WERI-Rb-1 (cell line): ENCODE measurements at regions not wholly inside any gene's neighbourhood (a gene's known extent, or its start where the extent isn't known, plus 50 kb on each side); places are given as distances from the start of the nearest gene placed in this dataset.

Experiments used
- DNase-seq: peaks from one replicate; pipeline ENCODE4 v3.0.0-alpha.2; 2020
- H3K27ac ChIP-seq: fragments of 250-450 bp; sonication (Bioruptor Pico); 2 replicates; pipeline ENCODE4 v1.5.1; 2020; ENCODE audit warnings: mild to moderate bottlenecking, moderate library complexity
- H3K27me3 ChIP-seq: fragments of 250-450 bp; sonication (Bioruptor Pico); 2 replicates; pipeline ENCODE4 v1.5.1; 2021; ENCODE audit warnings: mild to moderate bottlenecking, low read depth, moderate library complexity; ENCODE audit not compliant: insufficient read depth, severe bottlenecking
- H3K36me3 ChIP-seq: fragments of 250-450 bp; sonication (Bioruptor Pico); 2 replicates; pipeline ENCODE4 v1.5.1; 2020; ENCODE audit warnings: mild to moderate bottlenecking, moderate library complexity
- H3K4me3 ChIP-seq: 2 replicates; pipeline ENCODE4 v1.5.1; 2011; ENCODE audit warnings: low read depth, mild to moderate bottlenecking, control low read depth, low read length
- H3K9me3 ChIP-seq: fragments of 250-450 bp; sonication (Bioruptor Pico); 2 replicates; pipeline ENCODE4 v1.5.1; 2021; ENCODE audit warnings: mild to moderate bottlenecking, moderate library complexity; ENCODE audit not compliant: severe bottlenecking
- CTCF ChIP-seq: IDR thresholded peaks from 2 replicates; pipeline ENCODE4 v1.5.1; 2011; ENCODE audit warnings: low read depth, mild to moderate bottlenecking, control low read depth, inconsistent platforms, low read length

GRCh38 chr4:31349907-31350306, 629.7 kb downstream of the PCDH7 start:
- Histone ChIP-seq H3K4me3 (no peak overlapping the region), H3K27me3 (no peaks in the 10 kb centered on the region), H3K9me3 (no peaks in the 10 kb centered on the region), H3K36me3 (no peaks in the 10 kb centered on the region), H3K27ac (no peak overlapping the region)
- no peak for DNase-seq
- no peak for TF ChIP-seq CTCF

DNA sequence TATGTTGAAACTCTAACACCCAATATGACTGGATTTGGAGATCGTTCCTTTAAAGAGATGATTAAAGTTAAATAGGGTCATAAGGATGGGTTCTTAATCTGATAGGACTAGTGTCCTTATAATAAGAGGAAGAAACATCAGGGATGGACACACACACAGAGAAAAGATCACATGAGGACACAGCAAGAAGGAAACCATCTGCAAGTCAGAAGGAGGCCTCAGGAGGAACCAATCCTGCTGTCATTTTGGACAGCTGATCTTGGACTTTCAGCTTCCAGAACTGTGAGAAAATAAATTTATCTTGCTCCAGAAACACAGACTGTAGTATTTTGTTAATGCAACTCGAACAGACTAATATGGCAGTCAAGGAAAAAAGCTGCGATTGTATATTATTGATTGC, 631.5 kb downstream of the PCDH7 start:
- no peak for TF ChIP-seq CTCF
- Histone ChIP-seq H3K36me3 (no peaks in the 10 kb centered on the region), H3K4me3 (no peak overlapping the region), H3K27ac (no peak overlapping the region), H3K9me3 (no peaks in the 10 kb centered on the region), H3K27me3 (no peaks in the 10 kb centered on the region)
- DNase-seq, result no peak

DNA sequence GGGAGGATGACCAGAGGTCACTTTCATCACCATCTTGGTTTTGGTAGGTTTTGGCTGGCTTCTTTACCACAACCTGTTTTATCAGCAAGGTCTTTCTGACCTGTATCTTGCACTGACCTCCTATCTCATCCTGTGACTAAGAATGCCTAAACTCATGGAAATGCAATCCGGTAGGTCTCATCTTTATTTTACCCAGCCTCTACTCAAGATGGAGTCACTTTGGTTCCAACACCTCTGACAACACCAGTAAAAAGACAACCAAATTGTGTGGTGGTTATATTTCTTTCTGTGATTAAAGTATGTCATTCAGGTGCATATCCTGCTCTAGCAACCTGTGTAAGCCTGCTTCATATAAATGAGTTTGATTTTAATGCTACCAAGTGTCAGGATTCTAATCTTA, 636.7 kb downstream of the PCDH7 start:
- no peak for TF ChIP-seq CTCF
- no peaks in the 10 kb centered on the region for H3K9me3 ChIP-seq
- H3K27me3 ChIP-seq, result no peaks in the 10 kb centered on the region
- no peak for DNase-seq
- H3K27ac ChIP-seq, result no peak overlapping the region
- H3K36me3 ChIP-seq, result no peaks in the 10 kb centered on the region
- H3K4me3 ChIP-seq, result no peak overlapping the region

GRCh38 chr4:31360786-31361185, 640.6 kb downstream of the PCDH7 start:
- H3K9me3 ChIP-seq, result no peaks in the 10 kb centered on the region
- H3K27me3 ChIP-seq, result no peaks in the 10 kb centered on the region
- no peaks in the 10 kb centered on the region for H3K36me3 ChIP-seq
- DNase-seq, result no peak
- H3K27ac ChIP-seq, result no peak overlapping the region
- no peak for TF ChIP-seq CTCF
- H3K4me3 ChIP-seq, result no peak overlapping the region

- no peaks in the 10 kb centered on the region for H3K9me3 ChIP-seq
- DNase-seq, result no peak
- no peak overlapping the region for H3K27ac ChIP-seq
- H3K36me3 ChIP-seq, result no peaks in the 10 kb centered on the region
- H3K27me3 ChIP-seq, result no peaks in the 10 kb centered on the region
- TF ChIP-seq CTCF, result no peak
- no peak overlapping the region for H3K4me3 ChIP-seq
Observed at GRCh38 chr4:31362756-31363155, 642.6 kb downstream of the PCDH7 start.

GRCh38 chr4:31365006-31365690, 645.0 kb downstream of the PCDH7 start:
- no peak for TF ChIP-seq CTCF
- Histone ChIP-seq H3K4me3 (no peak overlapping the region), H3K9me3 (no peaks in the 10 kb centered on the region), H3K27ac (no peak overlapping the region), H3K36me3 (no peaks in the 10 kb centered on the region), H3K27me3 (no peaks in the 10 kb centered on the region)
- DNase-seq, result no peak
